B cell (primary cell): ENCODE measurements at regions not wholly inside any gene's neighbourhood (a gene's known extent, or its start where the extent isn't known, plus 50 kb on each side); places are given as distances from the start of the nearest gene placed in this dataset.

Experiments
- ATAC-seq: fragments of 200-7000 bp; cut with Tn5 transposase; one replicate; pipeline ENCODE4 v1.10.0; 2021; ENCODE audit warnings: low read depth, mild to moderate bottlenecking, moderate number of reproducible peaks, moderate library complexity
- CTCF ChIA-PET: fragments of 350-600 bp; sonication (Branson Sonifier 250); formaldehyde crosslinking; loops from one replicate; lab custom pipeline; 2021; ENCODE audit warnings: antibody characterized with exemption, inconsistent platforms; lab: Charles Lee
- POLR2A ChIA-PET: fragments of 350-600 bp; sonication (Branson Sonifier 250); formaldehyde crosslinking; loops from one replicate; lab custom pipeline; 2021; ENCODE audit warnings: antibody characterized with exemption; lab: Charles Lee
- DNase-seq: peaks from one replicate; pipeline ENCODE4 v3.0.0; 2013
- H2AFZ ChIP-seq: 2 replicates; pipeline ENCODE4 v1.6.1; 2012; ENCODE audit warnings: mild to moderate bottlenecking, low read depth, low read length; ENCODE audit not compliant: insufficient read depth, poor library complexity, severe bottlenecking
- H3K27ac ChIP-seq, 2 donors: 1 replicate in 1 of 2; 2 replicates in 1 of 2; pipeline ENCODE4 v1.5.1; 2012 to 2013; ENCODE audit warnings: low read length in 2 of 2, mild to moderate bottlenecking in 2 of 2, moderate library complexity in 1 of 2
- H3K27me3 ChIP-seq, 4 experiments: fragments of 200-600 bp in 1 of 4; sonication (generic) in 1 of 4; replicated peaks in 1 of 4; 1 replicate in 2 of 4; 2 replicates in 2 of 4; pipeline versions ENCODE4 v1.6.1 to v1.7.0; 2013 to 2016; ENCODE audit warnings: low read length in 3 of 4, mild to moderate bottlenecking in 2 of 4, mixed read lengths in 1 of 4, moderate library complexity in 1 of 4; ENCODE audit not compliant: insufficient read depth in 4 of 4, control insufficient read depth in 3 of 4; ENCODE audit errors: control extremely low read depth in 1 of 4
- H3K36me3 ChIP-seq, 2 experiments: replicated peaks in 1 of 2; 1 replicate in 1 of 2; 2 replicates in 1 of 2; pipeline versions ENCODE4 v1.6.1 to v1.7.1; 2013; ENCODE audit warnings: low read length in 1 of 2; ENCODE audit not compliant: insufficient read depth in 2 of 2, control insufficient read depth in 1 of 2; ENCODE audit errors: control extremely low read depth in 1 of 2, extremely low read depth in 1 of 2
- H3K4me1 ChIP-seq, 2 donors: fragments of 200-600 bp in 1 of 2; sonication (generic) in 1 of 2; 1 replicate in 1 of 2; 2 replicates in 1 of 2; pipeline versions ENCODE4 v1.5.1 to v1.6.1; 2013 to 2017; ENCODE audit warnings: low read length in 2 of 2; ENCODE audit not compliant: control insufficient read depth in 2 of 2, insufficient read depth in 2 of 2
- H3K4me2 ChIP-seq: replicated peaks from 2 replicates; pipeline ENCODE3; 2012; ENCODE audit warnings: mild to moderate bottlenecking, low read depth, low read length; ENCODE audit not compliant: poor library complexity, severe bottlenecking
- H3K4me3 ChIP-seq, 5 experiments: fragments of 200-600 bp in 1 of 5; sonication (generic) in 1 of 5; 1 replicate in 3 of 5; 2 replicates in 2 of 5; pipeline versions ENCODE4 v1.5.1 to v1.7.0; 2011 to 2016; ENCODE audit warnings: low read length in 4 of 5, mild to moderate bottlenecking in 4 of 5, low read depth in 2 of 5, control low read depth in 1 of 5, moderate library complexity in 1 of 5; ENCODE audit not compliant: insufficient read depth in 1 of 5; ENCODE audit errors: control extremely low read depth in 1 of 5, extremely low read depth in 1 of 5
- H3K79me2 ChIP-seq: fragments of 200-600 bp; sonication (generic); one replicate; pipeline ENCODE4 v1.6.0; 2016; ENCODE audit warnings: low read length; ENCODE audit not compliant: control insufficient read depth, insufficient read depth
- H3K9ac ChIP-seq: fragments of 200-600 bp; sonication (generic); 2 replicates; pipeline ENCODE4 v1.6.1; 2017; ENCODE audit warnings: mild to moderate bottlenecking, low read length, moderate library complexity
- H3K9me3 ChIP-seq, 3 donors: one replicate each; pipeline versions ENCODE4 v1.6.1 to v1.7.1; 2013; ENCODE audit warnings: low read length in 2 of 3; ENCODE audit not compliant: control insufficient read depth in 2 of 3, insufficient read depth in 1 of 3; ENCODE audit errors: control extremely low read depth in 1 of 3
- H4K20me1 ChIP-seq: 2 replicates; pipeline ENCODE4 v1.6.0; 2012; ENCODE audit warnings: mild to moderate bottlenecking, low read length; ENCODE audit not compliant: insufficient read depth, control insufficient read depth, poor library complexity, severe bottlenecking
- H3K27ac Mint-ChIP-seq: one replicate; pipeline ENCODE4 v1.8.0; 2021; ENCODE audit warnings: mixed read lengths
- H3K27me3 Mint-ChIP-seq: one replicate; pipeline ENCODE4 v1.8.0; 2021; ENCODE audit warnings: mixed read lengths
- H3K4me1 Mint-ChIP-seq: one replicate; pipeline ENCODE4 v1.8.0; 2021; ENCODE audit warnings: mixed read lengths
- H3K4me3 Mint-ChIP-seq: one replicate; pipeline ENCODE4 v1.8.0; 2021; ENCODE audit warnings: mixed read lengths
- H3K9me3 Mint-ChIP-seq: one replicate; pipeline ENCODE4 v1.8.0; 2022; ENCODE audit warnings: mixed read lengths; ENCODE audit not compliant: insufficient read depth
- CTCF ChIP-seq: fragments of 200-600 bp; IDR thresholded peaks from one replicate; pipeline ENCODE4 v1.8.0; 2022; ENCODE audit warnings: antibody characterized with exemption, mild to moderate bottlenecking
- EZH2 ChIP-seq: IDR thresholded peaks from 2 replicates; pipeline ENCODE4 v1.6.1; 2012; ENCODE audit warnings: borderline replicate concordance, low read depth, mild to moderate bottlenecking, moderate library complexity, low read length; ENCODE audit not compliant: insufficient read depth, poor library complexity, severe bottlenecking
- WGBS: methylation state at CpG from one replicate; pipeline ENCODE4 v1.1.5; 2013; ENCODE audit warnings: missing lambda C conversion rate; ENCODE audit not compliant: insufficient coverage; 5-methylcytosine and 5-hydroxymethylcytosine counted together
- intact Hi-C: fragments of 100-400 bp; cut with micrococcal nuclease; formaldehyde crosslinking; loops from one replicate; pipeline ENCODE4 v1.10.0; 2022

DNA sequence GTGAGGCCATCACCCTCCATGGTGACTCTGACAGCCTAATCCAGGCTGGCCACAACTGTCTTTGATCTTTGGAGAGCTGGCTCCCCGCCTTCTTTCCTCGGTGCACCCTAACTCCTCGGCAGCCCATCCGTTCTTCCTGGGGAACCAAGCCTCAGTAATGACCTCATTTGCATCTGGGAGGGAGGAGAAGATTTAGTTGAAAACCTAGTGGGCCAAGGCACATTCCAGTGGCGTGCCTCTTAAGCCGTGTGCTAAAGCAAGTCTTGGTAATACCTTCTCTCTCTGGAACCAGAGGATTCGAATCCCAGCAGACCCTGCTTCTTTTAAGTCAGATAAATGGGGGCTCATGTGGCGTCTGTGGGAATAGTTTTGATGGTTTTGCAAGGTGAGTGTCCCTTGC is 233.1 kb downstream of the EBLN2 start:
- Mint-ChIP-seq H3K4me3 (no peak overlapping the region), H3K27ac (no peak overlapping the region), H3K9me3 (no peaks in the 10 kb centered on the region), H3K27me3 (peaks cover 3% of the 10 kb centered on the region), H3K4me1 (no peaks in the 10 kb centered on the region)
- Histone ChIP-seq H3K4me1 (no peaks in the 10 kb centered on the region), H3K4me2 (no peak overlapping the region), H4K20me1 (no peaks in the 10 kb centered on the region), H2AFZ (no peak overlapping the region), H3K9me3 (peaks cover 0 to 6% (median 0%) of the 10 kb centered on the region in 3 donors), H3K4me3 (no peak overlapping the region), H3K9ac (no peak overlapping the region), H3K27me3 (no peaks in the 10 kb centered on the region), H3K79me2 (no peaks in the 10 kb centered on the region), H3K36me3 (no peaks in the 10 kb centered on the region), H3K27ac (no peak overlapping the region)
- ATAC-seq (no peak), DNase-seq (no peak)
- TF ChIP-seq CTCF: no peak
- no peak for TF ChIP-seq EZH2
- intact Hi-C loops: no loop called here
- ChIA-PET CTCF (no interaction called here), POLR2A (no interaction called here)
- 75% methylated on average over 7 of the region's 8 CpGs for WGBS

- ATAC-seq (no peak), DNase-seq (no peak)
- no peaks in the 10 kb centered on the region for H3K27me3 ChIP-seq
- ChIA-PET POLR2A (no interaction called here), CTCF (no interaction called here)
- Mint-ChIP-seq H3K4me3 (no peak overlapping the region), H3K4me1 (no peaks in the 10 kb centered on the region), H3K27me3 (peaks cover 3% of the 10 kb centered on the region), H3K27ac (no peak overlapping the region), H3K9me3 (no peaks in the 10 kb centered on the region)
- H3K27ac ChIP-seq: no peak overlapping the region
- no peaks in the 10 kb centered on the region for H3K36me3 ChIP-seq
- intact Hi-C loops: no loop called here
- no peak overlapping the region for H3K4me2 ChIP-seq
- H3K9me3 ChIP-seq: peaks cover 0 to 6% (median 0%) of the 10 kb centered on the region in 3 donors
- no peaks in the 10 kb centered on the region for H4K20me1 ChIP-seq
- no peaks in the 10 kb centered on the region for H3K79me2 ChIP-seq
- no peak overlapping the region for H3K4me3 ChIP-seq
- TF ChIP-seq EZH2 (no peak), CTCF (no peak)
- H3K4me1 ChIP-seq: no peaks in the 10 kb centered on the region
- no peak overlapping the region for H3K9ac ChIP-seq
- WGBS: 100% methylated on average over 1 of the region's 9 CpGs
- H2AFZ ChIP-seq: no peak overlapping the region
Observed at GRCh38 chr3:73295876-73296635, 234.6 kb downstream of the EBLN2 start.
